Fibroblast of gingiva (primary cell): ENCODE measurements at regions not wholly inside any gene's neighbourhood (a gene's known extent, or its start where the extent isn't known, plus 50 kb on each side); places are given as distances from the start of the nearest gene placed in this dataset.
A peak's percentile ranks its signal among the peaks of the same experiment; 100 is the strongest.

ENCODE experiments used
- DNase-seq: peaks from one replicate; pipeline ENCODE4 v3.0.0-alpha.2; 2011; ENCODE audit warnings: low read depth

- no peak for DNase-seq
These were observed 659.8 kb downstream of the TLE4 start for GRCh38 chr9:80231318-80232236.

- no peak for DNase-seq
These were observed 652.1 kb downstream of the TLE4 start for GRCh38 chr9:80223897-80224296.

GRCh38 chr9:80222466-80223169 lies 650.9 kb downstream of the TLE4 start:
- DNase-seq, result no peak

- DNase-seq, result no peak
These were observed 646.6 kb downstream of the TLE4 start for GRCh38 chr9:80218328-80218727.

- DNase-seq, result no peak
These were observed 641.8 kb downstream of the TLE4 start for GRCh38 chr9:80213613-80214012.

GRCh38 chr9:80208696-80209095 lies 636.9 kb downstream of the TLE4 start:
- no peak for DNase-seq

- DNase-seq, result peak; percentile 4
These were observed 632.3 kb downstream of the TLE4 start for GRCh38 chr9:80204054-80204453.

- DNase-seq, result peak; percentile 32
These were observed 625.9 kb downstream of the TLE4 start for GRCh38 chr9:80197661-80198060.

GRCh38 chr9:80191108-80191507 lies 619.3 kb downstream of the TLE4 start:
- peak; percentile 26 for DNase-seq

- DNase-seq, result no peak
These were observed 616.8 kb downstream of the TLE4 start for GRCh38 chr9:80188579-80188978.

GRCh38 chr9:80185112-80185738 lies 613.5 kb downstream of the TLE4 start:
- no peak for DNase-seq

GRCh38 chr9:80177949-80178480 lies 606.2 kb downstream of the TLE4 start:
- DNase-seq, result no peak

- peak; percentile 46 for DNase-seq
These were observed 603.8 kb downstream of the TLE4 start for GRCh38 chr9:80175286-80176150.

- DNase-seq, result no peak
These were observed 592.1 kb downstream of the TLE4 start for GRCh38 chr9:80163889-80164288.

GRCh38 chr9:80158554-80159170 lies 586.9 kb downstream of the TLE4 start:
- DNase-seq, result no peak

- DNase-seq, result no peak
These were observed 586.4 kb downstream of the TLE4 start for GRCh38 chr9:80158131-80158530.

GRCh38 chr9:80157561-80157983 lies 585.8 kb downstream of the TLE4 start:
- DNase-seq, result peak; percentile 51

- peak; percentile 4 for DNase-seq
These were observed 585.1 kb downstream of the TLE4 start for GRCh38 chr9:80156756-80157472.

GRCh38 chr9:80156262-80156661 lies 584.5 kb downstream of the TLE4 start:
- no peak for DNase-seq

GRCh38 chr9:80147866-80148265 lies 576.1 kb downstream of the TLE4 start:
- DNase-seq, result no peak
